ENCODE measurements at regions not wholly inside any gene's neighbourhood (a gene's known extent, or its start where the extent isn't known, plus 50 kb on each side); places are given as distances from the start of the nearest gene placed in this dataset.

- no peak for TF ChIP-seq CTCF (IDR thresholded peaks at IDR 0.05)
- no peak for TF ChIP-seq EP300 (IDR thresholded peaks at IDR 0.05)
Measured at GRCh38 chr5:2030131-2030530, 147.4 kb upstream of the IRX4 start.

All from ovary (tissue), 3 donors.